CD8-positive, alpha-beta memory T cell (primary cell): ENCODE measurements at regions not wholly inside any gene's neighbourhood (a gene's known extent, or its start where the extent isn't known, plus 50 kb on each side); places are given as distances from the start of the nearest gene placed in this dataset.

ENCODE experiments used
- CTCF ChIA-PET: fragments of 350-600 bp; sonication (Branson Sonifier 250); formaldehyde crosslinking; loops from one replicate; lab custom pipeline; 2021; ENCODE audit warnings: antibody characterized with exemption; lab: Charles Lee
- POLR2A ChIA-PET: fragments of 350-600 bp; sonication (Branson Sonifier 250); formaldehyde crosslinking; loops from one replicate; lab custom pipeline; 2021; ENCODE audit warnings: antibody characterized with exemption; lab: Charles Lee
- DNase-seq, 5 donors: peaks; one replicate each; pipeline versions ENCODE4 v3.0.0 to v3.0.0-alpha.2; 2020 to 2022; ENCODE audit warnings: mixed read lengths in 1 of 5
- H3K27ac ChIP-seq: one replicate; pipeline ENCODE4 v1.7.0; 2013; ENCODE audit warnings: low read depth, mild to moderate bottlenecking, low read length, moderate library complexity
- H3K27me3 ChIP-seq: 2 replicates; pipeline ENCODE4 v1.7.0; 2013; ENCODE audit warnings: low read length, mild to moderate bottlenecking; ENCODE audit not compliant: insufficient read depth, poor library complexity, severe bottlenecking
- H3K36me3 ChIP-seq: 2 replicates; pipeline ENCODE4 v1.7.0; 2013; ENCODE audit warnings: mild to moderate bottlenecking, low read length, moderate library complexity; ENCODE audit not compliant: insufficient read depth
- H3K4me1 ChIP-seq: 2 replicates; pipeline ENCODE4 v1.7.0; 2013; ENCODE audit warnings: mild to moderate bottlenecking, low read length, moderate library complexity; ENCODE audit not compliant: insufficient read depth
- H3K4me3 ChIP-seq: 2 replicates; pipeline ENCODE4 v1.7.0; 2013; ENCODE audit warnings: mild to moderate bottlenecking, low read length
- H3K9me3 ChIP-seq: 2 replicates; pipeline ENCODE4 v1.7.0; 2013; ENCODE audit warnings: mild to moderate bottlenecking, low read length
- H3K27ac Mint-ChIP-seq, 8 donors: one replicate each; pipeline ENCODE4 v1.8.0; 2020 to 2021; ENCODE audit warnings: mixed read lengths in 8 of 8, mild to moderate bottlenecking in 6 of 8, inconsistent platforms in 3 of 8, moderate library complexity in 3 of 8
- H3K27me3 Mint-ChIP-seq, 2 donors: one replicate each; pipeline ENCODE4 v1.8.0; 2020 to 2021; ENCODE audit warnings: mixed read lengths in 2 of 2, mild to moderate bottlenecking in 1 of 2, moderate library complexity in 1 of 2
- H3K36me3 Mint-ChIP-seq, 3 donors: one replicate each; pipeline ENCODE4 v1.8.0; 2020 to 2021; ENCODE audit warnings: mixed read lengths in 3 of 3, inconsistent platforms in 1 of 3, mild to moderate bottlenecking in 1 of 3
- H3K4me1 Mint-ChIP-seq, 3 donors: one replicate each; pipeline ENCODE4 v1.8.0; 2020 to 2021; ENCODE audit warnings: mixed read lengths in 3 of 3, inconsistent platforms in 1 of 3, mild to moderate bottlenecking in 1 of 3
- H3K4me3 Mint-ChIP-seq, 7 donors: one replicate each; pipeline ENCODE4 v1.8.0; 2020 to 2021; ENCODE audit warnings: mixed read lengths in 7 of 7, mild to moderate bottlenecking in 6 of 7, moderate library complexity in 4 of 7, inconsistent platforms in 2 of 7
- H3K9me3 Mint-ChIP-seq, 5 donors: one replicate each; pipeline ENCODE4 v1.8.0; 2020 to 2022; ENCODE audit warnings: mixed read lengths in 5 of 5, mild to moderate bottlenecking in 3 of 5, moderate library complexity in 2 of 5, inconsistent platforms in 1 of 5

DNA sequence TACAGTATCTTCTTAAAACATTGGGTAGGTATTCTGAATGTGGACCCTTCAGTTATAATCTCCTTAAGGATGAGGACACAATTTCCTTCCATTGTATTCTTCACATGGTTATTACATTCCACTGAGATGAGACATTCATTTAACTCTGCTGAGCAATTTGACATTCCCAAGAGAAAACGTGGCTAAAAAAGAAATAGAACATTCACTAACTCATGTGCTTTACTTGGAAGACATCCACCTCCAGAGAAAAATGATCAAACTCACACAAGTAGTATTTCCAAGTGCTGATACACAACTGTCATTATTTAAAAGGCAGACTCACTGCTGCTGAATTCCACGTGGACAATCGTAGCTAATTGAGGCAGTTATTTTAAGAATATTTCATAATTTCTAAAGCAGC is 227.9 kb upstream of the ANKRD50 start:
- CTCF ChIA-PET = no interaction called here
- H3K27ac ChIP-seq = no peak overlapping the region
- no peak for DNase-seq
- H3K4me3 ChIP-seq = no peak overlapping the region
- H3K9me3 ChIP-seq = no peaks in the 10 kb centered on the region
- no peaks in the 10 kb centered on the region for H3K27me3 ChIP-seq
- H3K36me3 ChIP-seq = no peaks in the 10 kb centered on the region
- POLR2A ChIA-PET = no interaction called here
- peaks cover 2 to 13% (median 8%) of the 10 kb centered on the region in 5 donors for H3K9me3 Mint-ChIP-seq
- H3K36me3 Mint-ChIP-seq = no peaks in the 10 kb centered on the region
- no peaks in the 10 kb centered on the region for H3K4me1 Mint-ChIP-seq
- H3K4me1 ChIP-seq = no peaks in the 10 kb centered on the region
- H3K4me3 Mint-ChIP-seq = no peak overlapping the region
- no peak overlapping the region for H3K27ac Mint-ChIP-seq
- no peaks in the 10 kb centered on the region for H3K27me3 Mint-ChIP-seq

DNA sequence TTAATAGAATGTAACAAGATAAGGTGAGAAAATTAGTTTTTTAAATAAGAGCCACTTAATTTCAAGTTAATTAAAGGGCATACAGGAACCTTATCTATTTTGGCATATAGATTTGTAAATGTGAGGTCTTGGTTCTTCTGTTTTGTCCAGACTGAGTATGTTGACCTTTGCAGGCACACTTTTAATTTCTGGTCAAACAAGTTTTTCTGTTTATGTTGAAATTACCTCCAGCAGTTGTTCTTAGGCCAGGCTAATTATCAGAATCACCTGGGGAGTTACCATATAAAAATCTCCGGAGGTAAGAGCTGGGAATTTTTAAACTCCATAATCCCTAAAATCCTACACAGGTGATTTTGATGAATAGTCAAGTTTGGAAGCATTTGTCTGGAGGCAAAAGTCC is 227.4 kb upstream of the ANKRD50 start:
- H3K4me1 ChIP-seq = no peaks in the 10 kb centered on the region
- Mint-ChIP-seq H3K27me3 (no peaks in the 10 kb centered on the region), H3K27ac (no peak overlapping the region), H3K9me3 (peaks cover 2 to 13% (median 8%) of the 10 kb centered on the region in 5 donors), H3K4me1 (no peaks in the 10 kb centered on the region), H3K36me3 (no peaks in the 10 kb centered on the region), H3K4me3 (no peak overlapping the region)
- no peaks in the 10 kb centered on the region for H3K27me3 ChIP-seq
- no peak for DNase-seq
- no peak overlapping the region for H3K4me3 ChIP-seq
- no peaks in the 10 kb centered on the region for H3K36me3 ChIP-seq
- no peaks in the 10 kb centered on the region for H3K9me3 ChIP-seq
- no peak overlapping the region for H3K27ac ChIP-seq
- CTCF ChIA-PET = no interaction called here
- POLR2A ChIA-PET = no interaction called here

DNA sequence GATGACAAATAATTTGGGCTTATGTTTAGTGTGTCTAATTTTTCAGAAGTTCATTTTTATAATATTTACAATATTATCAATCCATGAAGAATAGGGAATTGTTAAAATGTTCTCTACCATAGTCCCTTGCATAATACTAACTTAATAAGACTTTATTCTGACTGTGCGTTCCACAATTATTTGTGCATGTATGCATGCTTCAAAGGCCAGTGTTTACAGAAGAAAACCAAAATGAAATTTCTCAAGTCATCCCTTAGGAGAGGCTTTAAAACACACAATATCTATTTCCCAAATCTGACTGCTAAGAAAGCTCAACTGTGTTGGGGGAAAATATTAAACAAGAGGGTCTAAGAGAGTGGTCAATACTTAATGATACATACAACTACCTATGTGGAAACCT is 226.3 kb upstream of the ANKRD50 start:
- DNase-seq = no peak
- H3K4me1 ChIP-seq = no peaks in the 10 kb centered on the region
- Mint-ChIP-seq H3K9me3 (peaks cover 2 to 13% (median 8%) of the 10 kb centered on the region in 5 donors), H3K4me1 (no peaks in the 10 kb centered on the region), H3K36me3 (no peaks in the 10 kb centered on the region), H3K27me3 (no peaks in the 10 kb centered on the region), H3K4me3 (no peak overlapping the region), H3K27ac (no peak overlapping the region)
- no peaks in the 10 kb centered on the region for H3K27me3 ChIP-seq
- POLR2A ChIA-PET = no interaction called here
- no peaks in the 10 kb centered on the region for H3K9me3 ChIP-seq
- no peak overlapping the region for H3K4me3 ChIP-seq
- H3K27ac ChIP-seq = no peak overlapping the region
- CTCF ChIA-PET = no interaction called here
- H3K36me3 ChIP-seq = no peaks in the 10 kb centered on the region

DNA sequence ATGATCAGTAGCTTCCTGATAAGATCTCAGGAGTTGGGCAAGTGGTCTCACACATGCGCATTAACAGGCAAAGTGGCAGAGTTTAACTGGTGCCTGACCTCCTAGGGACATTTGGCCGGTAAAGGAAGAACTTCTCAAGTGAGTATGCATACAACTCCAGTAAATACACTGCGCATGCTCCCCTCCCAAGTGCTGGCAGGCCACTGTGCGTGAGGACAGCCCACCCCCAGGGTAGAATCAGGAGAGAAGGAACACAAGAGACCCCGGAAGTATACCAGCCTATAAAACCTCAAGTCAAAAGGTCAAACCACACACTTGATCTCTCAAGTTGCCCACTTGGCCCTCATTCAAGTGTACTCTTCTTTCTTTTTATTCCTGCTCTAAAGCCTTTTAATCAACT is 225.5 kb upstream of the ANKRD50 start:
- DNase-seq = no peak
- ChIA-PET CTCF (no interaction called here), POLR2A (no interaction called here)
- Histone ChIP-seq H3K27ac (no peak overlapping the region), H3K4me1 (no peaks in the 10 kb centered on the region), H3K9me3 (no peaks in the 10 kb centered on the region), H3K36me3 (no peaks in the 10 kb centered on the region), H3K4me3 (no peak overlapping the region), H3K27me3 (no peaks in the 10 kb centered on the region)
- no peaks in the 10 kb centered on the region for H3K27me3 Mint-ChIP-seq
- H3K4me1 Mint-ChIP-seq = no peaks in the 10 kb centered on the region
- no peak overlapping the region for H3K27ac Mint-ChIP-seq
- H3K9me3 Mint-ChIP-seq = peaks cover 2 to 7% (median 6%) of the 10 kb centered on the region in 5 donors
- H3K4me3 Mint-ChIP-seq = no peak overlapping the region
- no peaks in the 10 kb centered on the region for H3K36me3 Mint-ChIP-seq

DNA sequence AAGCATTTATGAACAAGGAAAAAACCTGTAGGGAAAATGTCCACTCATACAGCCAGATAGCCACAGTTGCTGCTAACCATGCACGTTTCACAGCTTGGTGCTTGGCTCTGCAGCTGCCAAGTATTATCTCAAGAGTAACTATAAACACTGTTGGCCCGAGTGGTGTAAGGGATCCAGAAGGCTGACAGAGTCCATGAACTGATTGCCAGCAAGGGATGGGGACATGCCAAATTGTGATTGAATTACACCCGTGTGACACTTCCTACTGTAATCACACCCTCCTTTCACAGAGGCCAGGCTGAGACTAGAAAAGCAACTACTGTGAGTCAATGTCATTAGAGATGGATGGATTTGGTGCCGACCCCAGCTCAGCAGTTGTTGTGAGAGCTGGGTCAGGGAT is 223.9 kb upstream of the ANKRD50 start:
- Mint-ChIP-seq H3K4me1 (no peaks in the 10 kb centered on the region), H3K36me3 (no peaks in the 10 kb centered on the region), H3K9me3 (peaks cover 2 to 7% (median 6%) of the 10 kb centered on the region in 5 donors), H3K27me3 (no peaks in the 10 kb centered on the region), H3K27ac (no peak overlapping the region), H3K4me3 (no peak overlapping the region)
- no peak for DNase-seq
- Histone ChIP-seq H3K9me3 (no peaks in the 10 kb centered on the region), H3K4me3 (no peak overlapping the region), H3K36me3 (no peaks in the 10 kb centered on the region), H3K27ac (no peak overlapping the region), H3K4me1 (no peaks in the 10 kb centered on the region), H3K27me3 (no peaks in the 10 kb centered on the region)
- ChIA-PET POLR2A (no interaction called here), CTCF (no interaction called here)

DNA sequence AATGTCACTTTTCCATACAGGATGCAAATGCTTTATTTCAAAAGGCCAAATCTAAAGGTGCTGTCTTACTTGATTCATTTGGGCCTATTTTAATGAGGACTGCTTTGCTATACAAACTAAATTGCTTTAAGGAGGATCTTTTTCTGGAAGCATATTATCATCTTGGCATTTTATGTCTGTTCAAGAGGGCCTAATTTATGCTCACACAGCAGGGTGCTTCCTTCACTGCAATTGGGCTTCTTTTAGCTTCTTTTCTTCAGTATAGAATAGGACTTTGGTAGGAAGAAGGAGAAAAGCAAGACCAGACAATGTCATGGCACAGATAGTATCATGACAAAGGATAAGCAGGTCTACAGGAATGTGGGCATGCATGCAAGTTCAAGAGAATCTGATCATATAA is 222.4 kb upstream of the ANKRD50 start:
- ChIA-PET POLR2A (no interaction called here), CTCF (no interaction called here)
- no peaks in the 10 kb centered on the region for H3K9me3 ChIP-seq
- Mint-ChIP-seq H3K4me3 (no peak overlapping the region), H3K27ac (no peak overlapping the region), H3K4me1 (no peaks in the 10 kb centered on the region), H3K27me3 (no peaks in the 10 kb centered on the region), H3K36me3 (no peaks in the 10 kb centered on the region), H3K9me3 (peaks cover 2 to 11% (median 6%) of the 10 kb centered on the region in 5 donors)
- H3K27ac ChIP-seq = no peak overlapping the region
- H3K27me3 ChIP-seq = no peaks in the 10 kb centered on the region
- H3K4me3 ChIP-seq = no peak overlapping the region
- H3K4me1 ChIP-seq = no peaks in the 10 kb centered on the region
- DNase-seq = no peak
- H3K36me3 ChIP-seq = no peaks in the 10 kb centered on the region

DNA sequence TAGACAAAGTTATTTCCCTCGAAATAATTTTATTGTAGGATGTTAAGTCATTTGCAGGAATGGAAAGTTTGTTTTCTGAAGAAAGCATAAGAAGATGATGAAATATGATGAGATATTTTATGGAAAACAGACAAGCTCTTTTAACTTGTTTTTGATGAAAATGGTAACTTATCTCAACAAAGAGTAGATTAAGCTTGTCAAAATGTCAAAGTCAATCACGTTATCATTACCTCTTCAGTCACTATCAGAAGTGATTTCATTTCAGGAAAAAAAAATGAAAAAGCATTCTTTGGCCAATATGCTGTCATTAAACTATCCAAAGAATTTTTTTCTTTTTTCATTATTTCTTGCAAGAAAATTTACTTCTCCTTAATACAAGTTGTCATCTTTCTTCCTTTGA is 221.0 kb upstream of the ANKRD50 start:
- no peak overlapping the region for H3K4me3 ChIP-seq
- ChIA-PET POLR2A (no interaction called here), CTCF (interaction anchor here (1.2 kb wide), 1 partner anchor 11 kb away, joined by 3 read pairs; no protein-coding TSS in a partner anchor)
- no peak for DNase-seq
- no peaks in the 10 kb centered on the region for H3K27me3 Mint-ChIP-seq
- H3K4me1 ChIP-seq = no peaks in the 10 kb centered on the region
- peaks cover 0 to 12% (median 2%) of the 10 kb centered on the region in 5 donors for H3K9me3 Mint-ChIP-seq
- H3K36me3 Mint-ChIP-seq = no peaks in the 10 kb centered on the region
- no peaks in the 10 kb centered on the region for H3K36me3 ChIP-seq
- no peak overlapping the region for H3K4me3 Mint-ChIP-seq
- no peaks in the 10 kb centered on the region for H3K27me3 ChIP-seq
- no peak overlapping the region for H3K27ac ChIP-seq
- H3K4me1 Mint-ChIP-seq = no peaks in the 10 kb centered on the region
- no peaks in the 10 kb centered on the region for H3K9me3 ChIP-seq
- no peak overlapping the region for H3K27ac Mint-ChIP-seq

DNA sequence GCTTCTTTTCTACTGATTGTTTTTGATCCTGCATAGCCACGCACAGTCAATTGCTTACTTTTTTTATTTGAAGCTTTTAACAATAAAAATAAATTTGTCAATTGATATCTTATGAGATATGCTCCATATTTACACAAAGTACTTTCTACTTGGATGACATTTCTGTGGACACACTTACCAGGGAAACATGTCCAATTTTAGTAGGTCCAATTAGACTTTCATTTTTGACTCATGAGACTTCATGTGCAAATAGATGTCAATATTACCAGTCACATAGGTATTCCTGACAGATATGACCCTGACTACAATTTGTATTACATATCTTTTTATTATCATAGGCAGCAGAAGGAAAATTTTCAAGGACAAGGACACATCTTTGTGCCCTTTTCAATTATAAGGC is 219.9 kb upstream of the ANKRD50 start:
- Mint-ChIP-seq H3K27me3 (no peaks in the 10 kb centered on the region), H3K4me1 (no peaks in the 10 kb centered on the region), H3K36me3 (no peaks in the 10 kb centered on the region), H3K9me3 (peaks cover 0 to 17% (median 1%) of the 10 kb centered on the region in 5 donors), H3K27ac (no peak overlapping the region), H3K4me3 (no peak overlapping the region)
- H3K4me1 ChIP-seq = no peaks in the 10 kb centered on the region
- no peaks in the 10 kb centered on the region for H3K36me3 ChIP-seq
- DNase-seq = no peak
- H3K27ac ChIP-seq = no peak overlapping the region
- H3K27me3 ChIP-seq = no peaks in the 10 kb centered on the region
- POLR2A ChIA-PET = no interaction called here
- H3K9me3 ChIP-seq = no peaks in the 10 kb centered on the region
- no peak overlapping the region for H3K4me3 ChIP-seq
- CTCF ChIA-PET = no interaction called here

DNA sequence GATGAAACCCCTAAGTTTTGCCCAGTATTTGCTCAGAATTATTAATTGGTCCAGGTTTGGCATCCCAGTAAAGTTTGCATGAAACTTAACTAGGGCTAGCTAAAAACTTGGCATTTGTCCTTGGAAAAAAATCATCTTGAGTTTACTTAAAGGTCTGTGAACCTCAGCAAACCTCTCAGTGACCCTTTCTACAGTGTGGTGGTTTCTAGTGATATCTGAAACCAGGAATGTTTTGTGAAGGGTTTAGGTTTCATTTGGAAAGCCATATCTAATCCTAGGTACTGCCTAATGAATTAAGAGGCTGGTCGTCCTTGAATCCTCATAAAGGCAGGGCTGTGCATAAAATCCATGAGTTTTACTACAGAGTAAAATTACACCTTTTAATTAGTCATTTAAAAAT is 218.5 kb upstream of the ANKRD50 start:
- H3K9me3 Mint-ChIP-seq = peaks cover 0 to 15% (median 1%) of the 10 kb centered on the region in 5 donors
- POLR2A ChIA-PET = no interaction called here
- H3K4me3 Mint-ChIP-seq = no peak overlapping the region
- Histone ChIP-seq H3K27ac (no peak overlapping the region), H3K36me3 (no peaks in the 10 kb centered on the region), H3K4me1 (no peaks in the 10 kb centered on the region), H3K4me3 (no peak overlapping the region), H3K9me3 (no peaks in the 10 kb centered on the region), H3K27me3 (no peaks in the 10 kb centered on the region)
- H3K4me1 Mint-ChIP-seq = no peaks in the 10 kb centered on the region
- CTCF ChIA-PET = no interaction called here
- no peaks in the 10 kb centered on the region for H3K36me3 Mint-ChIP-seq
- H3K27me3 Mint-ChIP-seq = no peaks in the 10 kb centered on the region
- no peak for DNase-seq
- no peak overlapping the region for H3K27ac Mint-ChIP-seq
